K562 (cell line): ENCODE measurements at regions not wholly inside any gene's neighbourhood (a gene's known extent, or its start where the extent isn't known, plus 50 kb on each side); places are given as distances from the start of the nearest gene placed in this dataset.

Source experiments
- BCOR ChIP-seq: fragments of 450-650 bp; IDR thresholded peaks from 2 replicates; pipeline ENCODE4 v1.6.1; 2016
- CREM ChIP-seq: IDR thresholded peaks from 2 replicates; pipeline ENCODE4 v1.6.1; 2014; ENCODE audit warnings: antibody characterized with exemption, low read depth
- ERF ChIP-seq: fragments of 450-650 bp; formaldehyde crosslinking; IDR thresholded peaks from 2 replicates; pipeline ENCODE4 v1.4.0; 2020; ENCODE audit warnings: mild to moderate bottlenecking, mixed read lengths
- HDAC2 ChIP-seq: fragments of 450-650 bp; IDR thresholded peaks from 2 replicates; pipeline ENCODE4 v1.6.1; 2016; ENCODE audit warnings: mild to moderate bottlenecking
- HDAC8 ChIP-seq: fragments of 450-650 bp; IDR thresholded peaks from 2 replicates; pipeline ENCODE4 v1.6.1; 2016; ENCODE audit warnings: mild to moderate bottlenecking, missing genetic modification characterization, moderate library complexity, missing compliant biosample characterization
- KAT2B ChIP-seq: IDR thresholded peaks from one replicate; pipeline ENCODE4 v1.6.1; 2012; ENCODE audit warnings: low read depth, mild to moderate bottlenecking, control low read depth, inconsistent platforms, low read length, moderate library complexity
- PPARD ChIP-seq: fragments of 250-450 bp; sonication (Bioruptor Pico); IDR thresholded peaks from 2 replicates; pipeline ENCODE4 v1.8.0; 2022; ENCODE audit warnings: inconsistent platforms, mild to moderate bottlenecking, moderate library complexity
- PRPF4 ChIP-seq: fragments of 200-400 bp; formaldehyde crosslinking; IDR thresholded peaks from one replicate; pipeline ENCODE4 v1.6.1; 2017; ENCODE audit warnings: low read length, low read depth, mild to moderate bottlenecking; ENCODE audit not compliant: insufficient read depth, poor library complexity, severe bottlenecking
- TARDBP ChIP-seq: fragments of 450-650 bp; IDR thresholded peaks from 2 replicates; pipeline ENCODE4 v1.6.1; 2016
- TCF3 ChIP-seq: sonication (generic); formaldehyde crosslinking; IDR thresholded peaks from 2 replicates; pipeline ENCODE4 v1.4.0; 2020; ENCODE audit warnings: mild to moderate bottlenecking, missing genetic modification reagents
- ZNF134 ChIP-seq: fragments of 250-450 bp; sonication (Bioruptor Pico); conservative IDR thresholded peaks from 2 replicates; pipeline ENCODE4 v1.4.0; 2020
- ZNF224 ChIP-seq: sonication (generic); formaldehyde crosslinking; IDR thresholded peaks from 2 replicates; pipeline ENCODE4 v1.8.0; 2022; ENCODE audit warnings: mild to moderate bottlenecking, missing genetic modification reagents
- ZNF23 ChIP-seq: fragments of 250-450 bp; sonication (Bioruptor Pico); IDR thresholded peaks from 2 replicates; pipeline ENCODE4 v1.4.0; 2020; ENCODE audit warnings: mild to moderate bottlenecking
- TF ChIP-seq, protein P1 (sequence below), 2 experiments: fragments of 450-650 bp; IDR thresholded peaks; 2 replicates each; pipeline ENCODE4 v1.6.1; 2018; ENCODE audit warnings: mild to moderate bottlenecking in 2 of 2, low read depth in 1 of 2; ENCODE audit not compliant: partially characterized antibody in 2 of 2
- TF ChIP-seq, protein P2 (sequence below), 2 experiments: fragments of 450-650 bp in 1 of 2; sonication (generic) in 1 of 2; formaldehyde crosslinking in 1 of 2; IDR thresholded peaks; 2 replicates each; pipeline versions ENCODE4 v1.7.1 to v1.9.0; 2016 to 2022; ENCODE audit warnings: inconsistent platforms in 1 of 2, mild to moderate bottlenecking in 1 of 2, missing genetic modification reagents in 1 of 2

DNA sequence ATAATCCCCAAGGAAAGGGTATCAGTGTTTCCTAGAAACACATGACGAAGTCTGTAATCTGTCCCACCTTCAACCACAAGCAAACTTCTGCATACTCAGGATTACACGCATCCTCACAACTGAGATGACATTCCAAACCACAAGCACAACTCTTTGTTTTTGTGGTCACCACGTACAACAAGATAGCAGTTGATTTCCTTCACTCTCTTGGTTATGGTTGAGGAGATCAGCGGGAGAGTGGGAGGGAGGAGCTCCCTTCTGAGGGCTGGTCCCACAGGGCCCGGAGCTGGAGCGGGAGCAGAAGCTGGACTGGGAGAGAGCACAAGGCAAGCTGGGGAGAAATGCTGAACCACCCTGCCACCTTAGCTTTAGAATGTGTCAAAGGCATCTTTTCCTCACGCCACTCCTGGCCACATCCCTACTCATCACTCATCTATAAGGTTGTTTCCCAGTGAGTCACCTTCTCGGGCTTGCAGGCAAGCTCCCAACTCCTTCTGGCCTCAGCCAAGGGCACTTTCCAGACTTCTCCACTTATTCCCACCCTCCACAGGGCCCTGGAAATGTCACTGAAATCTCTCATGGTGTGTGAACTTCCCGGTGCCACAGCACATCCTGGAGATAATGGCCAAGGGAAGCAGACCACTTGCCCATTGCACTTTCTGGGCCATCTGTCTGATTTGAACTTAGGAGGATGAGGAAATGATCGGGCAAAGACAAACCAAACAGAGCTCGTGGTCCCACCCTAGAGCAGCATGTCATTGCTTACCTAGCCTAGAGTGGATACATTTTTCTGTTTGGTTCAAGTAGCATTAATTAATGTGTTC lies 98.9 kb upstream of the LGALSL start (continued):
- TF ChIP-seq, protein P1, sequence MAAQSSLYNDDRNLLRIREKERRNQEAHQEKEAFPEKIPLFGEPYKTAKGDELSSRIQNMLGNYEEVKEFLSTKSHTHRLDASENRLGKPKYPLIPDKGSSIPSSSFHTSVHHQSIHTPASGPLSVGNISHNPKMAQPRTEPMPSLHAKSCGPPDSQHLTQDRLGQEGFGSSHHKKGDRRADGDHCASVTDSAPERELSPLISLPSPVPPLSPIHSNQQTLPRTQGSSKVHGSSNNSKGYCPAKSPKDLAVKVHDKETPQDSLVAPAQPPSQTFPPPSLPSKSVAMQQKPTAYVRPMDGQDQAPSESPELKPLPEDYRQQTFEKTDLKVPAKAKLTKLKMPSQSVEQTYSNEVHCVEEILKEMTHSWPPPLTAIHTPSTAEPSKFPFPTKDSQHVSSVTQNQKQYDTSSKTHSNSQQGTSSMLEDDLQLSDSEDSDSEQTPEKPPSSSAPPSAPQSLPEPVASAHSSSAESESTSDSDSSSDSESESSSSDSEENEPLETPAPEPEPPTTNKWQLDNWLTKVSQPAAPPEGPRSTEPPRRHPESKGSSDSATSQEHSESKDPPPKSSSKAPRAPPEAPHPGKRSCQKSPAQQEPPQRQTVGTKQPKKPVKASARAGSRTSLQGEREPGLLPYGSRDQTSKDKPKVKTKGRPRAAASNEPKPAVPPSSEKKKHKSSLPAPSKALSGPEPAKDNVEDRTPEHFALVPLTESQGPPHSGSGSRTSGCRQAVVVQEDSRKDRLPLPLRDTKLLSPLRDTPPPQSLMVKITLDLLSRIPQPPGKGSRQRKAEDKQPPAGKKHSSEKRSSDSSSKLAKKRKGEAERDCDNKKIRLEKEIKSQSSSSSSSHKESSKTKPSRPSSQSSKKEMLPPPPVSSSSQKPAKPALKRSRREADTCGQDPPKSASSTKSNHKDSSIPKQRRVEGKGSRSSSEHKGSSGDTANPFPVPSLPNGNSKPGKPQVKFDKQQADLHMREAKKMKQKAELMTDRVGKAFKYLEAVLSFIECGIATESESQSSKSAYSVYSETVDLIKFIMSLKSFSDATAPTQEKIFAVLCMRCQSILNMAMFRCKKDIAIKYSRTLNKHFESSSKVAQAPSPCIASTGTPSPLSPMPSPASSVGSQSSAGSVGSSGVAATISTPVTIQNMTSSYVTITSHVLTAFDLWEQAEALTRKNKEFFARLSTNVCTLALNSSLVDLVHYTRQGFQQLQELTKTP (IDR thresholded peaks at IDR 0.05; ENCODE audit: low read depth in 1 of 2, partially characterized antibody in 2 of 2), result peak in 1 of 2 experiments; percentile 60
- TF ChIP-seq TARDBP (peak; percentile 29; the same call in 1 of the 2 replicates), ZNF224 (CRISPR knock-in tag) (no peak), PPARD (CRISPR knock-in tag) (no peak), ERF (no peak), PRPF4 (no peak), CREM (peak; percentile 93), HDAC8 (tag) (no peak), BCOR (peak; percentile 87), ZNF134 (CRISPR knock-in tag) (0 out of 2 replicates have a peak, but pooled peaks have one; percentile 50), TCF3 (CRISPR knock-in tag) (peak; percentile 100), ZNF23 (CRISPR knock-in tag) (no peak), HDAC2 (peak; percentile 93), KAT2B (no peak)
- TF ChIP-seq, protein P2, sequence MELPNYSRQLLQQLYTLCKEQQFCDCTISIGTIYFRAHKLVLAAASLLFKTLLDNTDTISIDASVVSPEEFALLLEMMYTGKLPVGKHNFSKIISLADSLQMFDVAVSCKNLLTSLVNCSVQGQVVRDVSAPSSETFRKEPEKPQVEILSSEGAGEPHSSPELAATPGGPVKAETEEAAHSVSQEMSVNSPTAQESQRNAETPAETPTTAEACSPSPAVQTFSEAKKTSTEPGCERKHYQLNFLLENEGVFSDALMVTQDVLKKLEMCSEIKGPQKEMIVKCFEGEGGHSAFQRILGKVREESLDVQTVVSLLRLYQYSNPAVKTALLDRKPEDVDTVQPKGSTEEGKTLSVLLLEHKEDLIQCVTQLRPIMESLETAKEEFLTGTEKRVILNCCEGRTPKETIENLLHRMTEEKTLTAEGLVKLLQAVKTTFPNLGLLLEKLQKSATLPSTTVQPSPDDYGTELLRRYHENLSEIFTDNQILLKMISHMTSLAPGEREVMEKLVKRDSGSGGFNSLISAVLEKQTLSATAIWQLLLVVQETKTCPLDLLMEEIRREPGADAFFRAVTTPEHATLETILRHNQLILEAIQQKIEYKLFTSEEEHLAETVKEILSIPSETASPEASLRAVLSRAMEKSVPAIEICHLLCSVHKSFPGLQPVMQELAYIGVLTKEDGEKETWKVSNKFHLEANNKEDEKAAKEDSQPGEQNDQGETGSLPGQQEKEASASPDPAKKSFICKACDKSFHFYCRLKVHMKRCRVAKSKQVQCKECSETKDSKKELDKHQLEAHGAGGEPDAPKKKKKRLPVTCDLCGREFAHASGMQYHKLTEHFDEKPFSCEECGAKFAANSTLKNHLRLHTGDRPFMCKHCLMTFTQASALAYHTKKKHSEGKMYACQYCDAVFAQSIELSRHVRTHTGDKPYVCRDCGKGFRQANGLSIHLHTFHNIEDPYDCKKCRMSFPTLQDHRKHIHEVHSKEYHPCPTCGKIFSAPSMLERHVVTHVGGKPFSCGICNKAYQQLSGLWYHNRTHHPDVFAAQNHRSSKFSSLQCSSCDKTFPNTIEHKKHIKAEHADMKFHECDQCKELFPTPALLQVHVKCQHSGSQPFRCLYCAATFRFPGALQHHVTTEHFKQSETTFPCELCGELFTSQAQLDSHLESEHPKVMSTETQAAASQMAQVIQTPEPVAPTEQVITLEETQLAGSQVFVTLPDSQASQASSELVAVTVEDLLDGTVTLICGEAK (IDR thresholded peaks at IDR 0.05), result no peak
- TF ChIP-seq, protein P2 (CRISPR knock-in tag; IDR thresholded peaks at IDR 0.05), result 0 out of 2 replicates have a peak, but pooled peaks have one; percentile 10
